ENCODE measurements at regions not wholly inside any gene's neighbourhood (a gene's known extent, or its start where the extent isn't known, plus 50 kb on each side); places are given as distances from the start of the nearest gene placed in this dataset.
A peak's percentile ranks its signal among the peaks of the same experiment; 100 is the strongest.

DNA sequence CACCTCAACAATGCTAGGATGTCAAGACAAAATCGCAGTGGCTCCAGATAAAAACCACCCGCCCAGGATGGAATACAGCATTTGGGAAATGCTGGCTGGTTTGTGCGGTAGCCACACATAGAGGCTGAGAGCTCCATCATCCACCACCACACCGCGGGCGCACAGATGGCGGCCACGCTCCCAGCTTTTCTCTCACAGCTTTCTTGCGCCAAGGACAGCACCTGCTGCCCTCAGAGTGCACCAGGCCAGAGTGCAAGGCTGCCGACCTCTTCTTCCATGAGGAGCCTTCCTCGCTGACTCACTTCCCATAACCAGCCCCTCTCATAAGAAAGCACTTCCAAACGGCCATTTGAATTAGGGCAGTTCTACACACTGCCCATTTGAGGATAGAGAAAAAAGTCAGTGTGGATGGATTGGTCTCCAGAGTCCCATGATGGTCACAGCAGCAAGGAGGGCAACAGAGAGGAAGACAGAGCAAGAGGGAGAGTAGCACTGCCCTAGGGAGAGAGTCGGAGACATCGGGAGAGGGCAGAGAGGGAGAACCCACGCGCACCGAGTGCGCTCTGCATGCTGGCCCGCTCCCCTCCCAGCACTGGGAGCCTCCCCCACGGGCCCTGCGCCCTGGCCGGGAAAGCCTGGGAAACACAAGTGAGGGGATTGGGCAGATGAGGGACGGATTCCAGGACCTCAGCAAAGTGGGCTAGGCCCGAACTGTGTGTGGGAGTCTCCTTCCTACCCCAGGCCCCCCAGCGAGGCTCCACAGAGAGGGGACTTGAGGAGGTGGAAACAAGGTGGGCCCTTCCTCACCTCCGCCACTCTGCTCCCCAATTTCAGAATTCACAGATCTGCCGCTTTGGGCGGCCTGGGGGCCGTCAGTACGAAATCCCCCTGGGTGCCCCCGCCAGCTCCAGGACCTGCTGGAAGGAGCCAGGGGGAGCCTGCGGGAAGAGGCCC lies 156.9 kb downstream of the USP12 start:
- no peak overlapping the region for H3K4me3 ChIP-seq (ENCODE audit: low read depth, low read length)

- no peak overlapping the region for H3K4me3 ChIP-seq (ENCODE audit: low read depth, low read length)
These were observed 159.0 kb downstream of the USP12 start for GRCh38 chr13:27012482-27013197.

- H3K4me3 ChIP-seq (ENCODE audit: low read depth, low read length) = no peak overlapping the region
These were observed 159.9 kb downstream of the USP12 start for GRCh38 chr13:27011661-27012060.

DNA sequence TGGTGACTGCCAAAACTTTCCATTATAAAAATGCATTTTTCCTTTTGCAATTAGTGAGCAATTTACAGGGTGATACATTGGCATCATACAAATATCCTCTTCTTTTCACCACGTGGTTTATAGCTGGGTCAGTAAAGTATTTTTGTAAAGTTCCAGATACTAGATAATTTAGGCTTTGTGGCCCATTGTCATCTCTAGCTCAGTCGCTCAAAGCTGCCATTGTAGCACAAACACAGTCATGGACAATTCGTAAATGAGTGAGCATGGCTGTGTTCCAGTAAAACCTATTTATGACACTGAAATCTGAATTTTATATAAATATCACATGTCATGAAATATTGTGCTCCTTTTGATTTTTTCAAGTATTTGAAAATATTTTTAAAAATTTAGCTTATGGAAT lies 162.9 kb downstream of the USP12 start:
- no peak overlapping the region for H3K4me3 ChIP-seq (ENCODE audit: low read depth, low read length)

DNA sequence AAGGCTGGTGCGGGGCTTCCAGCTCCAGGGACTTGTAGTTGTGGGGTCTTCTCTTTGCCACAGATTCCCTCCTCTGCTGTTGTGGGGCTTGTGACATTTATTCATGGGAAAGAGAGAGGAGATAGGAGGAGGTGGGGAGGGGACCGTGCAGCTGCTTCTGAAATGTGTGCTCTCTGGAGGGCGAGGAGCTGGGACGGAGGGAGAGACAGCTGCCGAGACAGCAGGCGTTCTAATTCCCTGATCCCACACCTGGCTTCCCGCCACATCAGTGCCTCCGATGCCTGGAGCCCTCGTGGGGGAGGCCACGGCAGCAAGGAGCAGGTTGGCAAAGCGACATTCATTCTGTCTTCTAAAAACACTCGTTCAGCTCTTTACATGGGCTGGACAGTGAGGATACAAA lies 164.4 kb downstream of the USP12 start:
- no peak overlapping the region for H3K4me3 ChIP-seq (ENCODE audit: low read depth, low read length)

GRCh38 chr13:27006519-27007161 lies 165.0 kb downstream of the USP12 start:
- peak overlapping the region; percentile 37 for H3K4me3 ChIP-seq (ENCODE audit: low read depth, low read length)

GRCh38 chr13:27005976-27006518 lies 165.6 kb downstream of the USP12 start:
- no peak overlapping the region for H3K4me3 ChIP-seq (ENCODE audit: low read depth, low read length)

DNA sequence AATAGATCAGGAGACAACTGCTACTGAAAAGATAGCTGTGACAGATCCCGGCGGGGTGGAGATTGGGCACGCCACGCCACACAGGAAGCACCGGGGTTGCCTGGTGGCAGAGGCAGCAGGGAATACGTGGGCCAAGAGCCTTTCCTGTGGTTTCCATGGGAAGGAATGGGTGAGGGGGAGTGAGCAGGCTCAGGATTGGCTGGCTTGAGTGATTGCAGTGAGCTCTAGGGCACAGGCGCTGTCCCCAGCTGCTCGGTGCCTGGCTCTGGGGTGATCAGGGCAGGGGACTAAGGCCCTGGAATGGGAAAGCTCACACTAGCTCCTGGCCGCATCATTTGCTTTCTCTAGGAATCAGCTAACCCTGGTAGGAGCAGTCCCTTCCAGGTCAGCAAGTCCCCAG lies 166.1 kb downstream of the USP12 start:
- no peak overlapping the region for H3K4me3 ChIP-seq (ENCODE audit: low read depth, low read length)

DNA sequence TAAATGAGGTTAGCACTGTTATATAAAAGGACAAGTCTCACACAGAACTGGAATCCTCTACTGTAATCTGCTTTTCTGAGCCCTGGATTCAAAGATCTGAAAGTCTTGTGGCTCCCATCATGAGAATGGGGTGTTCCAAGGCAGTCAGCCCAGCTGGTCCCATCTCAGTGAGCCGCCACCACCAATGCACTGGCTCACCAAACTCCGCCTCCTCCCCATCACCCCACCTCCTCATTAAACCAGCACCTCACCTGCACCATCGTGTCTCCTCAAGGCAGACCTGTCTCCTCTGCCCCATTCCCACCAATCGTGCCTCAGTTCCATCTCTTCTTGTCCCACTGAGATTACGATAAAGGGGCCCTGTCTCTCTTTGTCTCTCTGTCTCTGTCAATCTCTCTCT lies 166.7 kb downstream of the USP12 start:
- no peak overlapping the region for H3K4me3 ChIP-seq (ENCODE audit: low read depth, low read length)

GRCh38 chr13:27004326-27004725 lies 167.3 kb downstream of the USP12 start:
- no peak overlapping the region for H3K4me3 ChIP-seq (ENCODE audit: low read depth, low read length)

- no peak overlapping the region for H3K4me3 ChIP-seq (ENCODE audit: low read depth, low read length)
These were observed 169.9 kb downstream of the USP12 start for GRCh38 chr13:27001705-27002104.

- no peak overlapping the region for H3K4me3 ChIP-seq (ENCODE audit: low read depth, low read length)
These were observed 170.9 kb downstream of the USP12 start for GRCh38 chr13:27000686-27001085.

DNA sequence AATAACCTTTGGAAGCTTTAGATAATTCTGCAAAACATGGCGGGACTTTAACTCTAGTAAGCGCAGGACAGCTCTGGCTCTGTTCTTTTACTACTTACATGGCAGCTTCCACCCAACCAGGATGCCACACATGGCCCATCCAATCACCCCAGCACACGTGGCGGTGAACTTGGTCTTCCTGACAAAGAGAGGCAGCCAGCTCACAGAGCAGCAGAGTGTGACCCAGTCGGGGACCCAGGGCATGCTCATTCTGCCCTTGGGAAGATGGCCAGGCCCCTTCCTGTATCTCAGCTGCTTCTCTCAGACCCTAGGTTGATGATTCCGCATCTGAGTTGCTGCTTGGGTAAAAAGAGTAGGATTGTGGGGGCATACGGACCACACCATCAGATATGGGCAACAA lies 172.1 kb downstream of the USP12 start:
- no peak overlapping the region for H3K4me3 ChIP-seq (ENCODE audit: low read depth, low read length)

- no peak overlapping the region for H3K4me3 ChIP-seq (ENCODE audit: low read depth, low read length)
These were observed 173.3 kb downstream of the USP12 start for GRCh38 chr13:26998292-26998691.

GRCh38 chr13:26996965-26997752 lies 174.5 kb downstream of the USP12 start:
- H3K4me3 ChIP-seq (ENCODE audit: low read depth, low read length) = no peak overlapping the region

GRCh38 chr13:26995159-26995558 lies 176.5 kb downstream of the USP12 start:
- H3K4me3 ChIP-seq (ENCODE audit: low read depth, low read length) = no peak overlapping the region

- H3K4me3 ChIP-seq (ENCODE audit: low read depth, low read length) = no peak overlapping the region
These were observed 177.8 kb downstream of the USP12 start for GRCh38 chr13:26993780-26994179.

DNA sequence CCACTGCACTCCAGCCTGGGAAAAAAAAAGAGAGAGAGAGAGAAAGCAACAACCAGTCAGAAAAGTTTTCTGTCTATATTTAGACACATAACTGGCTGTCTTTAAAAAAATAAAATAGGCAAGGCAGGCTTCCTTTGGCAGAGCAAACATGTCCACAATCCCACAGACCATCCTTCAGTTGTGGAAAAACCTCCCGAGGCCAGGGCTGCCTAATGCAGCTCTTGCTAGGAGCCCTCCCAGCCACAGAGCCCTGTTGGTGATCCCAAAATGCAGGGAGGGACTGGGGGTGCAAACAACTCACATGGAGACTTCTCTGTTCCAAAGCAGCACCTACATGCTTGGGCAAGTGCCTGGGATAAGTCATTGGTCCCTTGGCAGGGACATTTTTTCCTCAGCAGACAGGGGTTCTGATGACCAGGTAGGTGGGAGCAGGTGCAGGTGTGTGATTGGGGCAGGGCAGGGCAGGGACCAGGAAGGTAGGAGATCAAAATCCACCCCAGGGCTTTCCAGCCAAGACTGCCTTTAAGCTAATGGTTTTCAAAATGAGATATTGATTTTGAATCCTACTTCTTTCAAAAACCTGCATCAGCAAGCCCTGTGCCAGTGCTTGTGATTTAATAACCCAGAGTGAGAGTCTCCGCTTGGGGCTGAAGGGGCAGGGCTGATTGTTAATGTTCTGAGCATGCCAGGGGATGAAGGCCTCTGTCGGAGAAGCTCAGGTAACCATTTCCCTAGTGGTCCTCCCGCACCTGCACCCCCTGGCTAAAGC lies 178.5 kb downstream of the USP12 start:
- H3K4me3 ChIP-seq (ENCODE audit: low read depth, low read length) = no peak overlapping the region

DNA sequence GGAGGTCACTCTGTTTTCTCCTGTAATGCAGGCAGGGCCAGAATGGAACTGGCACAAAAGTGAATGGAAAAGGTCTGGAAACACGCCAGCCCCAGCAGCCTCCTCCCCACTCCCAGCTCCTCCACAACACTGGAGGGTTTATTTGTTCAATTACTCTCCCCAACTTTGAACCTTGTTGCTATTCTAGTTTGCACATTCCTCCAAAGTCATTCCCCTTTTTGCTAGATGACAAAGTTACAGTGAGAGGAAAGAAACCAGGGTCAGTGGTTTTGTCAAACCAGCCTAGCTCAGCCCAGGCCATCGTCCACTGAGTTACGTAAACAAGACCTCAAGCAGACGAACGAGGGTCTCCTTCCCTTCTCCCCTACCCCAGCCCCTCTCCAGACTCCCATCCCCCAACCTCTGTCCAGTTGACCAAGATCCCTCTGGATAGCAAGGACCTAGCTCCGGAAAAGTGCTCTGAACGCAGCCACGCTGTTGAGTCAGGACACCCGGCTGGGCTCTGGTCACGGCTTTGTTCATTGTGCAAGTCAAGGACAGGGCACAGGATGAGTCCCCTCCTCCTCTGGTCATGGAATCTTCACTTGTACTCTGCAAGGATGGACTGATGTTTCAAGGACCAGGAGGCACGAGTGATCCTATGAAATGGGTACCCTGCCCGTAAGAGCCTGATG lies 180.0 kb downstream of the USP12 start:
- no peak overlapping the region for H3K4me3 ChIP-seq (ENCODE audit: low read depth, low read length)

All from iPS-11a (cell line).